GM21423 (cell line): ENCODE measurements at regions not wholly inside any gene's neighbourhood (a gene's known extent, or its start where the extent isn't known, plus 50 kb on each side); places are given as distances from the start of the nearest gene placed in this dataset.

Experiments
- ATAC-seq: cut with Tn5 transposase; IDR thresholded peaks from one replicate; pipeline ENCODE4 v1.9.1; 2021; ENCODE audit warnings: mild to moderate bottlenecking, moderate library complexity; ENCODE audit not compliant: unreplicated experiment

GRCh38 chr9:116094846-116095245 is 58.7 kb upstream of the PAPPA start:
- no peak for ATAC-seq

- no peak for ATAC-seq
Observed at GRCh38 chr9:116095403-116095802, 58.2 kb upstream of the PAPPA start.

- ATAC-seq, result no peak
Observed at GRCh38 chr9:116096046-116096445, 57.5 kb upstream of the PAPPA start.

- ATAC-seq, result no peak
Observed at GRCh38 chr9:116096853-116097252, 56.7 kb upstream of the PAPPA start.

GRCh38 chr9:116098476-116098875 is 55.1 kb upstream of the PAPPA start:
- no peak for ATAC-seq

- ATAC-seq, result no peak
Observed at GRCh38 chr9:116099821-116100220, 53.8 kb upstream of the PAPPA start.

- ATAC-seq, result no peak
Observed at GRCh38 chr9:116100711-116101121, 52.9 kb upstream of the PAPPA start.

- no peak for ATAC-seq
Observed at GRCh38 chr9:116101516-116101915, 52.1 kb upstream of the PAPPA start.

GRCh38 chr9:116102596-116102995 is 51.0 kb upstream of the PAPPA start:
- no peak for ATAC-seq
